Astrocyte (in vitro differentiated cells and primary cell): ENCODE measurements at regions not wholly inside any gene's neighbourhood (a gene's known extent, or its start where the extent isn't known, plus 50 kb on each side); places are given as distances from the start of the nearest gene placed in this dataset.

Experiments used
- CTCF ChIP-seq: IDR thresholded peaks from 2 replicates; pipeline ENCODE4 v1.5.1; 2011; ENCODE audit warnings: low read depth, mild to moderate bottlenecking, inconsistent platforms, low read length, moderate library complexity; ENCODE audit not compliant: insufficient read depth
- EZH2 ChIP-seq: IDR thresholded peaks from 2 replicates; pipeline ENCODE4 v1.6.1; 2012; ENCODE audit warnings: mild to moderate bottlenecking, low read length, inconsistent platforms; ENCODE audit not compliant: insufficient read depth

GRCh38 chr4:156019246-156019645 is 65.6 kb upstream of the CTSO start:
- TF ChIP-seq CTCF (no peak), EZH2 (no peak)
